Astrocyte of the hippocampus (primary cell): ENCODE measurements at regions not wholly inside any gene's neighbourhood (a gene's known extent, or its start where the extent isn't known, plus 50 kb on each side); places are given as distances from the start of the nearest gene placed in this dataset.
"Not testable (repeated sequence)": the region's sequence is repeated elsewhere in the genome, so short reads cannot be mapped to it uniquely, and the experiment has no call there.

Source experiments
- DNase-seq: peaks from one replicate; pipeline ENCODE4 v3.0.0; 2011; ENCODE audit warnings: low read depth, low spot score

DNA sequence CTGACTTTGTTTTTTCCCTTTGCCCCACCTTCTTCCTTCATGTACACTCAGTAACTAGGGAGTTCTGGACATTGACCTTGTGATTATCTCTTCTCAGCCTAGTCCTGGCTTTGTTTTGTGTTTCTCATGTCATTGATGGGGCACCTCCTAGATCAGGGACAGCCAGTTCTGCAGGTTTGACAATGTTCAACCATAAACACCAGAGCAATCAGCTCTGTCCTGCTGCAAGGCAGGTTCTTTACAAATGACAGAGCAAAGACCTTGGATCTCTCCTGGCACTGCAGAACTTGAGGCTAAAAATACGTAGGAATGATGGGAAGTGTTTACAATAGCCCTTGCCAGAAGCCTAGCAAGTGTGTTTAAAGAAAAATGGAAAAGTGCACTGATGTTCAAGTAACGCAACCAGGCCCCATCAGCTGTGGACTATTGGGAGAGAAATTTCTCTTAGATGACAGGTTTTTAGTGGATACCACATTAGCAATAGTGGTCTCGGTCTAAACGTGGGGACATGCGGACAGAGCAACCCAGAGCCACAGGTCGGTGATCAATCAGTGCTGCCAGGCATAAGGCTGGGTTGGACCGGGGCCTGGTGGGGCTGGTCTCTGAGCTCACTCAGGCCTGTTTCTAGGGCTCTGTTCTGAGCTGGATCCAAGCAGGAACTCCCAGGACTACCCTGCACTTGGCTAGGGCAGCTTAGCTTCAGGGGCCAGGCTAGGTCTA lies 76.8 kb downstream of the SOWAHC start:
- no peak for DNase-seq

DNA sequence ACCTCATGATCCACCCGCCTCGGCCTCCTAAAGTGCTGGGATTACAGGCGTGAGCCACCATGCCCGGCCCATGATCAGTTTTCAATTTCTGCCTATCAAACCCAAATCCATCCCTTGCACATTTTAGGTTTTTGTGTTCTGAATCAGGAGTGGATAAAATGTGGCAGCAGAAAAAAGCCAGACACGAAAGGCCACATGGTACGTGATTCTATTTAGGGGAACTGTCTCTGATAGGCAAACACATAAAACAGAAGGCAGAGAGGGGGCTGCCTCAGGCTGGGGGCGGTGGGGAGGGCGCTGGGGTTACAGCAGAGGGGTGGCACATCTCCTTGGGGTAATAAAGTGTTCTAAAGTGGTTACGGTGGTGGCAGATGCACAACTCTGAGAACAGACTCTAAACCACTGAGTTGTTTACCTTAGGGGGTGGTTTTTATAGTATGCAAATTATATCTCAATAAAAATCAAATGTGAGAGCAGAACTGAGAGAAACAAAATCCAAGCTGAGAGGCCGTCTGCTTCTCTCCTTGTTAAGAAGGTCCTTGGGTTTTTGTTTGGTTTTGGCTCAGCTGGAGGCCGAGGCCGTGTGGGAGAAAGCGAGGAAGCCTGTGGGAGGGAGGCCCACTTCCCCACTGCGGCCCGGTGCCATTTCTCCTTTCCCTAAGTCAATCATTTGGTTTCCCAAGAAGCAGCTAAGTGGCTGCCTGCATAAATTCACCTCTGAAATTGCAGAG lies 78.0 kb downstream of the SOWAHC start:
- no peak for DNase-seq

DNA sequence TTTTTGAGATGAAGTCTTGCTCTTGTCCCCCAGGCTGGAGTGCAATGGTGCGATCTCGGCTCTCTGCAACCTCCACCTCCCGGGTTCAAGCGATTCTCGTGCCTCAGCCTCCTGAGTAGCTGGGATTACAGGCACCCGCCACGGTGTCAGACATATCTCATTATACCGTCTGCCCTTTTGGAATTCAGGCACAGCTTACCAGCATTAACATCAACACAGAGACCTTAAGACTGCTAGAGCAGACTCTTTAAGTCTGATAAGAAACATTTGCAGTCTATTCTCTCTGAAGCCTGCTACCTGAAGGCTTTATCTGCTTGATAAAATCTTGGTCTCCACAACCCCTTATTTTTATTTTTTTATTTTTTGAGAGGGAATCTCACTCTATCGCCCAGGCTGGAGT lies 78.7 kb downstream of the SOWAHC start:
- not testable (repeated sequence) for DNase-seq

DNA sequence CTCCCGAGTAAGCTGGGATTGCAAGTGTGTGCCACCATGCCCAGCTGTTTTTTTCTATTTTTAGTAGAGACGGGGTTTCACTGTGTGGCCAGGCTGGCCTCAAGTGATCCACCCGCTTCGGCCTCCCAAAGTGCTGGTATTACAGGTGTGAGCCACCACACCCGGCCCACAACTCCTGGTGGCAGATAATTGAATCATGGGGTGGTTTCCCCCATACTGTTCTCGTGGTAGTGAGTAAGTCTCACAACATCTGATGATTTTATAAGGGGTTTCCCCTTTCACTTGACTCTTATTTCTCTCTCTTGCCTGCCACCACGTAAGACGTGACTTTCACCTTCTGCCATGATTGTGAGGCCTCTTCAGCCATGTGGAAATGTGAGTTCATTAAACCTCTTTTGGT lies 79.1 kb downstream of the SOWAHC start:
- DNase-seq = not testable (repeated sequence)

DNA sequence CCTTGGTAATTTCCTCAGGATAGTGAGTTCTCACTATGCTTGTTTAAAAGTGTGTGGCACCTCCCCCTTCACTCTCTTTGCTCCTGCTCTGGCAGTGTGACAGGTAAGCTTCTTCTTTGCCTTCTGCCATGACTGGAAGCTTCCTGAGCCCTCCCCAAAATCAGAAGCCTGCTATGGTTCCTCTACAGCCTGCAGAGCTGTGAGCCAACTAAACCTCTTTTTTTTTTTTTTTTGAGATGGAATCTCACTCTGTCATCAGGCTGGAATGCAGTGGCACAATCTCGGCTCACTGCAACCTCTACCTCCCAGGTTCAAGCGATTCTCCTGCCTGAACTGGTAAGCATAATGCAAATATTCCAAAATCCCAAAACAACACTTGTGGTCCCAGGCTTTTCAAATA lies 80.0 kb downstream of the SOWAHC start:
- peak; percentile 52 for DNase-seq

DNA sequence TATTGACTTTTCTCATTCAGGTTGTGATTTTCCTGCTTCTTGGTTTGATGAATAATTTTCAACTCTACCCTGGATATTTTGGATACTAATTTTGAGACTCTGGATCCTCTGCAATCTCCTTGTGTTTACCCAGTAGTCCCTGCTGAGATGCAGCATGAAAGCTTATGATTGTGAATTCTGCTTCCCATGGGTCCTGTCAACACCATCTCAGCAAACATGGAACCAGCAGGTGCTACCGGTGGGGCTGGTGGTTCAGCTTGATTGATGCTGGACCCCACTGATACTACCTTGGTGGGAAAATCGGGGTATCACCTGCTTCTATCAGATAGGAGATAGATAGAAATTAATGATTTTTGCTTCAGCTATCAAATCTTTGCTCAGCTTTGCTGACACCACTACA lies 81.1 kb downstream of the SOWAHC start:
- no peak for DNase-seq

DNA sequence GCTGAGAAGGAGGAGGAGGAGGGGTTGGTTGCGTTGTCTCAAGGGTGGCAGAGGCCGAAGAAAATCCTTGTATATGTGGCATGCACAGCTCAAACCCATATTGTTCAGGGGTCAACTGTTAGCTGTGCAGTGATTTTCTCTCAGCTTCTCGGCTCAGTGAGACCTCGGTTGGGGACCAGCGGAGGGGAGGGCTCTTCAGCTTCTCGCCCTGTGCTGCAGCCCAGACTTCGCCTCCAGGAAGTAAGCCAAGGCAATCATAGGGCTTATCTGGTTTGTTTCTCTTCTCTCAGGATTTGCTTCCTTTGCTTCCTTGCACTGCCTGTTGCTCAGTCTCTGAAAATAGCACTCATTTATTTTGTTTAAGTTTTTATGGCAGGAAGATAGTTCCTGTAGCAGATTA lies 85.5 kb downstream of the SOWAHC start:
- DNase-seq = peak; percentile 51

DNA sequence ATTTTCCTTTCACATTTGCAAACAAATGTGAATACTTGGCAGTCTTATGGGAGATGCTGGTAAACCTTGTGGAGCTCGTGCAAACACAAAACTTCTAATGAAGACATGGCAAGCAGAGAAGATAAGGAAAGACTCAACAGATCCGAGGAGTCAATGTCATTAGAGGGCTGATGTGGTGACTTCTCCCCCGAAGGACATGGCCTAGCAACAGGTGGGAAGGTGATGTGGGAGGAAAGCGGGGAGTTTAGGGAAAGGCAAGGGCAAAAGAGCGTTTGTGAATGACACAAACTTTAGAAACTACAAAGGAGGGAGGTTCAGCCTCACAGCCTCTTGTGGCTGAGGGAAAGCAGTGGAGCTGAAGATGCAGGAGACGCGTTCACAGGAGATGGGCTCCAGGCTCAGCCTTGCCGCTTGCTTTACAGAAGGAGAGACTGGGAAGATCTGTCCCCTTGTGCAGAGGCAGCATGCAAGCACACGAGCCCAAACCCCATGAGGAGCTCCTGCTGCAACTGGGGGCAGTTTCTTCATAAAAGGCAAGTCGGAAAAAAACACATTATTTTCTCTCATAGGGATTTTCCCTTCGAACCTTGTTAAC lies 86.6 kb downstream of the SOWAHC start:
- DNase-seq = no peak

DNA sequence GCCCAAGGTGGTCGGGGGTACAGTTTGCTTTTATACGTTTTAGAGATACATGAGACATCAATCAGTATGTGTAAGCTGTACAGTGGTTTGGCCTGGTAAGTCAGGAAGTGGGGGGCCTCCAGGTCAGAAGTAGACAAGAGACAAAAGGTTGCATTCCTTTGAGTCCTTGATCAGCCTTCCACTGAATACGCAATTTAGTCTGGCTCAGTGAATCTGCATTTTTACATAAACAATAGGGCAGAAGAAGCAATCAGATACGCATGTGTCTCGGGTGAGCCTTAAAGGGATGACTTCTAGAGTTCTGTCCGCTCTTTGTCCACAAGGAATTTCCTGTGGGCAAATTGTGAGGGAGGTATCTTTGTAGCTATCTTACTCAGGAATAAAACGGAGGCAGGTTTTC lies 87.2 kb downstream of the SOWAHC start:
- peak; percentile 56 for DNase-seq

DNA sequence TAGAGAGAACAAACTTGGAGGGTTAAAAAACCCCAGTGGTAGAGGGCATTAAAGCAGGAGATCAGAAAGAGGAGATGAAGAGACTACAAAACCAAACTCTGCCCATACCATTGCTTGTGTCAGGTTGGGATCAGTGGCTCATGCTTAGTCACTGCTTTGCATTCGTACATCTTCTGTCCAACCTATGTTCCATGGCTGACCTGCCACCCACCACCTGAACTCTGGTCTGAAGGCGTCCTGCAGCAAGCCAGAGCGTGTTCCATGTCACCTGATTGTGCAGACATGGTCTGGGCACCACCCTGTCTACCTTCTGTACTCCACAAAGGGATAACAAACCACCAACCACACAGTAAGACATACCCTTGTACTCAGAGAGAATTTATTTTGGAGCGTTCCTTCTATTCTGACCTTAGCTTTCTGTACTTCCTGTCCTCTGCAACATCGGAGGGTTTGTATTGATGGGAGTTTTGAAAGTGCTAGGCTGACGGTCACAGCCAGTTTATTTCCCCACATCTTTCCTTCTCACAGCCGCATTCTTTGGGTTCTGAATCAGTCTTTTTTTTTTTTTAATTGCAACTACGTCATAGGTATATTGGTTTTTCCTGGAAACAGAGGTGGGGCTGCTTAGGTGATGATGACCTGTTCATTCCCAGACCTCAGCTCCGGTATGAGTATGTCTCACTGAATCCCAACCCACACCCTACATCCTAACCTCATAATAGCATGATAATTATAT lies 88.3 kb downstream of the SOWAHC start:
- peak; percentile 83 for DNase-seq

DNA sequence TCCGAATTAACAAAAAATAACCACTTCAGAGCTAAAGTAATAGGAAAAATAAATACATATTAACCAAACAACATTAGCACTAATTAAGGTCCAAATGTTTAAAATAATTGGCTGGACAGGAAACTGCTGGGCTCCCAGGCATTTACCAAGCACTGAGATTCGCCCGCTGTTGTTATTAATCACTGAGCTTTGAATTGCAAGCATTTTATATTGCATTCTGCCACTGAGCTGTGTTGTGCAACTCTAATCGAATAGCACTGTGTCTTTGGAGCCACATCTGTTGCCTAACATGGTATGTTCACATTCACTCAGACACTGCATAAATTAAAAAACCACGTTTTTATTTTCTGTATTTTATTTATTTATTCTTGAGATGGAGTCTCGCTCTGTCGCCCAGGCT lies 88.9 kb downstream of the SOWAHC start:
- DNase-seq = peak; percentile 49

DNA sequence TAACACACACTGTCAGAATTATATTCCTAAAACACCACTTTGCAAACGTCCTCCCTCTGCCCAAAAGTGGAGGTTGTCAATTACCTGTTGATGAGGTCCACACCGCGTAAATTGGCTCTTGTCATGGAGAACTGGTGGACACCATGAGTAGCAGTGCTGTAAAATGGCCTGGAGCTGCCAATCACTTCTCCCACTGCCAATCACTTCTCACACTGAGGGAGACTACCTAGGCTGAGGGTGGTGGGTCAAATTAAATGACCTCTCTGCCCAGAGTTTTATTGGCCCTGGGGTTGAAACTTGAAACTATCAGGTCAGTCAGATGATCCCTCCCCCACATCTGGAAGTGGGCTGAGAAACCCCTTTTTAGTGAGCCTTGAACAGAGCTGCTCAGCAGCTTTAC lies 89.6 kb downstream of the SOWAHC start:
- DNase-seq = no peak

DNA sequence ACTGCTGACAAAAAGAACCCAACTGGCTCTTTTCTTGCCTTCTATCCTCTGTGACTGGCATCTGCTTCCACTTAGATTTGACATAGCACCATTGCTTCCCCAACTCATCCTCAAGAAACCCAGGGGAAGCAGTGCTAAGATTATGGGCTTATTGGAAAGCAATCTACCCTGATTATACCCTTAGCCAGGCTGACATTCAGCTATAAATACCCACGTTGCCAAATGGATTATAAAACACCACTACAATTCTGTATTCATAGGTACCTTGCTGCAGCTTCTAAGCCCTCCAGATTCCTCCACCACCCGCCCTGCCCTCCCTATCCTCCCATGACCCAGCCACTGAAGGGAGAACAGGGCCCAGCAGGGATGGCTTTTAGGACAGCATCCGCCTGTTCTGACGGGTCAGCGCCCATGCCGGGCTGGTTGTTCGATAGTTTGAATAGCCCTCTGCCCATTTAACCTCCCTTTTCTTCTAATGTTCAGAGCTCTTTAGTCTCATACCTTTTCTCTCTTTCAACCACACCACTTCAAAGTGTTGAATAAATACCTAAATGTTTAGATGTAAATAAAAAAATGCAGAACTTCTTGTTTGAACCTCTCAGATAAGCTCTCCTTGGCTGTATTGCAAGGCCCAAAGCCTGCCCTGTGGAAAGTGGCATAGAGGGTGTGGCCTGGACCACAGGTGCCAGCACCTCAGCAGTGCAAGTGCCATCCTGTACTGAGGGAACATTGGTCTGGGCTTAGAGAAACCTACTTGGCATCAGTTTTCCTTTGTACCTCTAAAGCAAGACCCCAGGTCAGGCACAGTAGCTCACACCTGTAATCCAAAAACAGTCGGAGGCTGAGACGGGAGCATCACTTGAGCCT lies 86.6 kb upstream of the RGPD5 start:
- DNase-seq = no peak

DNA sequence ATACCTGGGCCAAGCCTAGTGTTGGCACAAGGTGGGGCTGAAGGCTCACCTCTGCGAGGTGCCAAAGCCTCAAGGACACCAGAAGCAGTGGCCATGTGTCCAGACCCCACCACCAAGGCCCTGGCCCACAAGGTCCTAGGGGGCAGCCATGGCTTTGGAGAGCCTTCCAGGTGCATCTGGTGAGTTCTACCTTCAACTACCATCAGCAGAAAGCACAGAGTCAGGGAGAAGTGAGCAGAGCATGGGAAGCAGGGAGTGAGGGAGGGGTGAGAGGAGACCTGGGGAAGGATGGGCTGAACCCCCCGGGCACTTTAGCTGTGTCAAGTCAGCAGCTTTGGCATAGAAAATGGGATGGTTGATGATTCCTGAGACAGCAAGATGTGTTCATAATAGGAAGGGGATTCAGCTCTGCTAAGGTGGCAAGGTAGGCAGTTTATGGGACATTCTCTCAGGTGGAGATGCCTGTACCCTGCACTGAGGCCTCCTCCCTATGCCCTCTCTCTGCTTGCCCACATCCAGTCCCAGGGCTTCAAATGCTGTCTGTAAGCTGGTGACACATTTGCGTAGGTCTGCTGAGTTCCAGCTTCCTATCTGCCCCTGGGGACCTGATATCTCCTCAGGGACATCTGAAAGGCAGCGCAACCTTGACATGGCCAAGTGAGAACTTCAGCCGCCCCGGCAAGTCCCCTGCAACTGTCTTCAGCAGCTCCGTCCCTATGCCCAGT lies 83.4 kb upstream of the RGPD5 start:
- no peak for DNase-seq

DNA sequence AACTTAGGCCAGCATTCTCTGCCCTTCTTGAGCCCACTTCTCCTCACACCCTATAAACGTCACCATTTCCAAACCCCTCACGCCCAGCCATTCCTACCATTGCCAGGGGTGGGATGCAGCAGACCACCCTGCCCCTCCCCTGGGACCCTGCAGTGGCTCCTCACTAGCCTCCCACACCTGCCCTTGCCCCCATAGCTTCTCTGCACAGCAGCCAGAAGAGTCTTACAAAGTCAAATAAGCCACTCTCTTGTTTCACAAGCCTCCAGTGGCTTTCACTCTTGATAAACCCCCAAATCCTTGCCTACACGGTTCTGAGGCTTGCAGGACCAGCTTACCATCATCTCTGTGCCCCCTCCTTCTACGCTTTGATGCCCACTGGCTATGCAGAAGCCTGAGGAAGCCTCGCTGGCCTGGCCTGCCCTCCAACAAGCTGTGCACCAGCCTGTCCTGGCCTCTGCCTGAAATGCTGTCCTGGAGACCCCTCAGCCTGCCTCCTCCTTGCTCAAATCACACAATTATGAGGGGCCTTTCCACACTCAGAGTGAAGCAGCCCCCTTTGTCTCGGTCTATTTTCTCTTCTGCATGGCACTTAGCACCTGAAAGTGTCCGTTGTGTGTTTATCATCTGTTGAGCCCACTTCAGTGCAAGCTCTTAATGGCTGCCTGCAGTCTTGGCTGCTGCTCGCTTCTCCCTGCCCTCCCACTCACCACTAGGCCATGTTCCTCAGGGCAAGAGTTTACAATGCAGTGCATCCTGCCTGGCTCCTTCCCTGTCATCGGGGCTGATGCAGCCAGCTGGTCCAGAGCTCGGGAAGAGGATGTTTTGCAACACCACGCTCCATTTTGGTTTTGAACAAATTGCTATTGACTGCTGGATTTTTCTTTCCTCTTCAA lies 82.6 kb upstream of the RGPD5 start:
- no peak for DNase-seq

DNA sequence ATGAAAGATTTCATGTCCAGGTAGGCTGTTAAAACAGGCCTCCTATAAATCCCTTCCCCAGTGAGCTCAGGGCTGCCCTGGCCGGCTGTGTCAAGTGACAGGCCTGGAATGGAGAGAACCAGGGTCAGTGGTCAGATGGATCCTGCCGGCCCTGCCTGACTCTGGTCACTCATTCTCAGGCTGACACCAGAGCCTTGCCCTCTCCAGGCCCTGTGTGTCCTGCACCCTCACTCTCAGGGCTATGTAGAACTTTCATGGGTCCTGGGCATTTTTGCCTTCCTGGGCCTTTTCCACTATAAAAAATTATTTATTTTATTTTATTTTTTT lies 82.0 kb upstream of the RGPD5 start:
- no peak for DNase-seq

DNA sequence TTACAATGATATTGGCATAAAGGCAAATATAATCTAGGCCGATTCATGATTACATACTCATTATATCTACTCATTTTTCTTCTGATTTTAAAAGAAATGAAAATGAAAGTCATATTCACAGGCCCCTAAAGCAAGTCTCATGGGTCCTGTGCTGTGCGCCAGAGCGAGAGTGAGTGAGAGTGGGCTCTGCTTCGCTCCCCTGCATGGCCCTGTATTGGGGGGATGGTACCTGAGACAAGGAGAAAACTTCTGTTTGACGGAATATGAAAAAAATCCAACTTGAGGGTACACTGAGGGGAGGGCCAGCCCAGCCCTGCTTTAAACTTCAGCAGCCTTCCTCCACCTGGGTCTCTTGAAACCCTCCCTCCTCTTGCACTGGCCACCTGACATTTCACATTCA lies 81.4 kb upstream of the RGPD5 start:
- no peak for DNase-seq

DNA sequence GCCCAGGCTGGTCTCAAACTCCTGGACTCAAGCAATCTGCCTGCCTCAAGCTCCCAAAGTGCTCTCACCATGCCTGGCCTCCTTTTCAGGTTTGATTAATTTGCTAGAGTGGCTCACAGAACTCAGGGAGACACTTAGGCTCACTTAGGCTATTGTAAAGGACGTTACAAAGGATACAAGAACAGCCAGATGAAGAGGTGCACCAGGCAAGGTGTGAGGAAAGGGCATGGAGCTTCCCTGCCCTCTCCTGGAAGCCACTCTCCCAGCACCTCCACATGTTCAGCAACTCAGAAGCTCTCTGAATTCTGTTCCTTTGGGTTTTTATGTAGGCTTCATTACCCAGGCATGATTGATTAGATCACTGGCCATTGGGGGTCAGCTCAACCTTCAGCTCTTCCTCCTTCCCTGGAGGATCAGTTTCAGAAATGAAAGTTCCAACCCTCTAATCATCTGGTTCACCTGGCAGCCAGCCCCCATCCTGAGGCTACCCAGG lies 78.7 kb upstream of the RGPD5 start:
- peak; percentile 36 for DNase-seq

DNA sequence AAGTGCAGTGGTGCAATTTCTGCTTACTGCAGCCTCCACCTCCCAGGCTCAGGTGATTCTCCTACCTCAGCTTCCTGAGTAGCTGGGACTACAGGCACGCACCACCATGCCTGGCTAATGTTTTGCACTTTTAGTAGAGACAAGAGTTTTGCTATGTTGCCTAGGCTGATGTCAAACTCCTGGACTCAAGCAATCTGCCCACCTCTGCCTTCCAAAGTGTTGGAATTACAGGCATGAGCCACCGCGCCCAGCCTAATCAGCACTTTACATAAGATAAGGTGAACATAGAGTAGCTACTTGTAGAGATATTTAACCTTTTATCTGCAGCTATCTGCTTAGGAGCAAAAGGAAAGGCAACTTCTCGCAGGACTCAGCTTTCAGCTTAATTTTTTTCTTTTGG lies 77.5 kb upstream of the RGPD5 start:
- DNase-seq = not testable (repeated sequence)

DNA sequence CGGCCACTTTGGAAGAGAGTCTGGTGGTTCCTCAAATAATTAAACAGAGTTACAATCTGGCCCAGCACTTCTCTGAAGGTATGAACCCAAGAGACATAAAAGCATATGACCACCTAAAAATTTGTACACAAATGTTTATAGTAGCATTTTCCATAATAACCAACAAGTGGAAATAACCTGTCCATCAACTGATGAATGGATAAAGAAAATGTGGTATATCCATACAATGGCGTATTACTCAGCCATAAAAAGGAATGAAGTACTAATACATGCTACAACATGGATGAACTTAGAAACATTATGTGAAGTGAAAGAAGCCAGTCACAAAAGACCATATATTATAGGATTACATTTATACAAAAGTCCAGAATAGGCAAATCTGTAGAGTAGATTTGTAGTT lies 76.0 kb upstream of the RGPD5 start:
- DNase-seq = no peak
